Neural cell (in vitro differentiated cells): ENCODE measurements at regions not wholly inside any gene's neighbourhood (a gene's known extent, or its start where the extent isn't known, plus 50 kb on each side); places are given as distances from the start of the nearest gene placed in this dataset.

Experiments
- CTCF ChIP-seq: fragments of 450-650 bp; IDR thresholded peaks from 2 replicates; pipeline ENCODE4 v1.5.1; 2014; ENCODE audit warnings: antibody characterized with exemption, mild to moderate bottlenecking, moderate library complexity; ENCODE audit not compliant: poor library complexity, severe bottlenecking
- EP300 ChIP-seq: fragments of 450-650 bp; conservative IDR thresholded peaks from 2 replicates; pipeline ENCODE4 v1.6.1; 2014; ENCODE audit warnings: antibody characterized with exemption, mild to moderate bottlenecking, moderate library complexity; ENCODE audit not compliant: poor library complexity, severe bottlenecking
- EZH2 ChIP-seq: fragments of 200-600, 300-800 bp; shearing (Covaris generic), sonication (generic); IDR thresholded peaks from 2 replicates; pipeline ENCODE4 v1.6.1; 2014; ENCODE audit warnings: antibody characterized with exemption, low read length, borderline replicate concordance, mild to moderate bottlenecking; ENCODE audit not compliant: insufficient read depth, poor library complexity, severe bottlenecking
- MXI1 ChIP-seq: fragments of 450-650 bp; conservative IDR thresholded peaks from 2 replicates; pipeline ENCODE4 v1.6.1; 2014; ENCODE audit warnings: antibody characterized with exemption, mild to moderate bottlenecking; ENCODE audit not compliant: poor library complexity, severe bottlenecking
- POLR2AphosphoS5 ChIP-seq: IDR thresholded peaks from 2 replicates; pipeline ENCODE4 v1.6.1; 2012
- RAD21 ChIP-seq: fragments of 450-650 bp; conservative IDR thresholded peaks from 2 replicates; pipeline ENCODE4 v1.6.1; 2014; ENCODE audit warnings: antibody characterized with exemption, mild to moderate bottlenecking, moderate library complexity
- REST ChIP-seq: IDR thresholded peaks from 2 replicates; pipeline ENCODE4 v1.6.1; 2012; ENCODE audit warnings: borderline replicate concordance
- SMC3 ChIP-seq: fragments of 450-650 bp; conservative IDR thresholded peaks from 2 replicates; pipeline ENCODE4 v1.6.1; 2014; ENCODE audit warnings: antibody characterized with exemption, mild to moderate bottlenecking, moderate library complexity; ENCODE audit not compliant: poor library complexity

- no peak for TF ChIP-seq EP300
- TF ChIP-seq CTCF, result no peak
- no peak for TF ChIP-seq REST
- TF ChIP-seq EZH2, result no peak
- TF ChIP-seq POLR2AphosphoS5, result no peak
- no peak for TF ChIP-seq RAD21
- no peak for TF ChIP-seq SMC3
- TF ChIP-seq MXI1, result no peak
Observed at GRCh38 chr7:46150721-46151120, 229.6 kb upstream of the IGFBP3 start.
